Ishikawa (cell line): ENCODE measurements at regions not wholly inside any gene's neighbourhood (a gene's known extent, or its start where the extent isn't known, plus 50 kb on each side); places are given as distances from the start of the nearest gene placed in this dataset.

Experiments used
- CREB1 ChIP-seq: IDR thresholded peaks from 2 replicates; pipeline ENCODE4 v1.6.1; 2012; ENCODE audit warnings: low read depth
- EP300 ChIP-seq: IDR thresholded peaks from 2 replicates; pipeline ENCODE4 v1.6.1; 2012; ENCODE audit warnings: borderline replicate concordance
- FOXM1 ChIP-seq: IDR thresholded peaks from 2 replicates; pipeline ENCODE4 v1.6.1; 2012; ENCODE audit warnings: low read depth, borderline replicate concordance
- MAX ChIP-seq: IDR thresholded peaks from 2 replicates; pipeline ENCODE4 v1.6.1; 2012
- NFIC ChIP-seq: IDR thresholded peaks from 2 replicates; pipeline ENCODE4 v1.6.1; 2012
- RAD21 ChIP-seq: IDR thresholded peaks from 2 replicates; pipeline ENCODE4 v1.6.1; 2012; ENCODE audit warnings: low read depth
- REST ChIP-seq: IDR thresholded peaks from 2 replicates; pipeline ENCODE4 v1.6.1; 2012; ENCODE audit warnings: low read depth, mild to moderate bottlenecking
- TAF1 ChIP-seq: IDR thresholded peaks from 2 replicates; pipeline ENCODE4 v1.6.1; 2012; ENCODE audit warnings: low read depth, mild to moderate bottlenecking
- TCF12 ChIP-seq: IDR thresholded peaks from 2 replicates; pipeline ENCODE4 v1.6.1; 2012; ENCODE audit warnings: low read depth
- TEAD4 ChIP-seq: IDR thresholded peaks from 2 replicates; pipeline ENCODE4 v1.6.1; 2012
- USF1 ChIP-seq: IDR thresholded peaks from 2 replicates; pipeline ENCODE4 v1.6.1; 2012
- ZBTB7A ChIP-seq: IDR thresholded peaks from 2 replicates; pipeline ENCODE4 v1.6.1; 2012; ENCODE audit warnings: low read depth

- TF ChIP-seq NFIC (no peak), CREB1 (no peak), TAF1 (no peak), ZBTB7A (no peak), EP300 (no peak), MAX (no peak), REST (no peak), RAD21 (no peak), FOXM1 (no peak), TCF12 (no peak), TEAD4 (no peak), USF1 (no peak)
These were observed 145.9 kb upstream of the FST start for GRCh38 chr5:53334431-53334941.
